WTC11 (cell line): ENCODE measurements at regions not wholly inside any gene's neighbourhood (a gene's known extent, or its start where the extent isn't known, plus 50 kb on each side); places are given as distances from the start of the nearest gene placed in this dataset.

ENCODE experiments used
- ATAC-seq: fragments of 200-7000 bp; cut with Tn5 transposase; 2 replicates; pipeline ENCODE4 v1.10.0; 2021; ENCODE audit warnings: mild to moderate bottlenecking, moderate library complexity
- CTCF ChIA-PET: fragments of 300-600 bp; sonication (Branson Sonifier 250); formaldehyde crosslinking; loops from one replicate; lab custom pipeline; 2021; ENCODE audit warnings: antibody characterized with exemption; lab: Charles Lee
- POLR2A ChIA-PET: fragments of 350-600 bp; sonication (Branson Sonifier 250); formaldehyde crosslinking; loops from one replicate; lab custom pipeline; 2021; ENCODE audit warnings: antibody characterized with exemption; lab: Charles Lee
- DNase-seq: peaks from one replicate; pipeline ENCODE4 v3.0.0; 2021; ENCODE audit warnings: low spot score
- H3K27ac Mint-ChIP-seq: 2 replicates; pipeline ENCODE4 v1.8.0; 2021; ENCODE audit warnings: mixed read lengths
- H3K27me3 Mint-ChIP-seq: 2 replicates; pipeline ENCODE4 v1.8.0; 2021; ENCODE audit warnings: low read depth, mild to moderate bottlenecking, moderate library complexity, mixed read lengths
- H3K36me3 Mint-ChIP-seq: 2 replicates; pipeline ENCODE4 v1.8.0; 2021; ENCODE audit warnings: mixed read lengths
- H3K4me1 Mint-ChIP-seq: 2 replicates; pipeline ENCODE4 v1.8.0; 2022; ENCODE audit warnings: mixed read lengths
- H3K4me3 Mint-ChIP-seq: 2 replicates; pipeline ENCODE4 v1.8.0; 2021; ENCODE audit warnings: mild to moderate bottlenecking, moderate library complexity, mixed read lengths
- H3K9me3 Mint-ChIP-seq: 2 replicates; pipeline ENCODE4 v1.8.0; 2021; ENCODE audit warnings: mixed read lengths
- ATF2 ChIP-seq: sonication (generic); formaldehyde crosslinking; IDR thresholded peaks from 2 replicates; pipeline ENCODE4 v1.8.1; 2022; ENCODE audit warnings: low read depth, missing genetic modification reagents, borderline replicate concordance
- ELF4 ChIP-seq: sonication (generic); formaldehyde crosslinking; IDR thresholded peaks from 2 replicates; pipeline ENCODE4 v1.8.1; 2022; ENCODE audit warnings: low read depth, mild to moderate bottlenecking, moderate library complexity, missing genetic modification reagents
- FOXK1 ChIP-seq: sonication (generic); formaldehyde crosslinking; IDR thresholded peaks from 2 replicates; pipeline ENCODE4 v1.8.0; 2022; ENCODE audit warnings: mild to moderate bottlenecking, moderate library complexity, missing genetic modification reagents
- HMGA2 ChIP-seq: fragments of 250-450 bp; sonication (Bioruptor Pico); IDR thresholded peaks from 2 replicates; pipeline ENCODE4 v1.4.0; 2021; ENCODE audit warnings: mild to moderate bottlenecking, moderate library complexity
- IRF2 ChIP-seq: sonication (generic); formaldehyde crosslinking; IDR thresholded peaks from 2 replicates; pipeline ENCODE4 v1.8.0; 2022; ENCODE audit warnings: low read depth, missing genetic modification reagents, borderline replicate concordance
- MAX ChIP-seq: sonication (generic); formaldehyde crosslinking; IDR thresholded peaks from 2 replicates; pipeline ENCODE4 v1.8.0; 2022; ENCODE audit warnings: mild to moderate bottlenecking, missing genetic modification reagents
- STAT6 ChIP-seq: sonication (generic); formaldehyde crosslinking; conservative IDR thresholded peaks from 2 replicates; pipeline ENCODE4 v1.8.1; 2023; ENCODE audit warnings: mild to moderate bottlenecking, low read depth, missing genetic modification reagents, moderate library complexity
- ZBTB21 ChIP-seq: sonication (generic); formaldehyde crosslinking; IDR thresholded peaks from 2 replicates; pipeline ENCODE4 v1.8.1; 2023; ENCODE audit warnings: mild to moderate bottlenecking, missing genetic modification reagents, borderline replicate concordance
- ZNF263 ChIP-seq: sonication (generic); formaldehyde crosslinking; IDR thresholded peaks from 2 replicates; pipeline ENCODE4 v1.8.1; 2022; ENCODE audit warnings: low read depth, mild to moderate bottlenecking, moderate library complexity, missing genetic modification reagents
- ZNF396 ChIP-seq: fragments of 250-450 bp; sonication (Bioruptor Pico); IDR thresholded peaks from 2 replicates; pipeline ENCODE4 v1.8.0; 2021; ENCODE audit warnings: mild to moderate bottlenecking, moderate library complexity, borderline replicate concordance
- TF ChIP-seq, protein P1 (sequence below): fragments of 250-450 bp; sonication (Bioruptor Pico); IDR thresholded peaks from 2 replicates; pipeline ENCODE4 v1.9.0; 2021; ENCODE audit warnings: moderate library complexity, mild to moderate bottlenecking, inconsistent platforms, borderline replicate concordance
- TF ChIP-seq, protein P2 (sequence below): sonication (generic); formaldehyde crosslinking; IDR thresholded peaks from 2 replicates; pipeline ENCODE4 v1.8.0; 2022; ENCODE audit warnings: missing genetic modification reagents
- TF ChIP-seq, protein P3 (sequence below): fragments of 250-450 bp; sonication (Bioruptor Pico); IDR thresholded peaks from 2 replicates; pipeline ENCODE4 v1.9.0; 2021; ENCODE audit warnings: mild to moderate bottlenecking

- Mint-ChIP-seq H3K4me3 (no peak overlapping the region), H3K27me3 (no peaks in the 10 kb centered on the region), H3K36me3 (no peaks in the 10 kb centered on the region), H3K9me3 (peaks cover 7% of the 10 kb centered on the region; the same call in 1 of the 2 replicates), H3K27ac (no peak overlapping the region)
- ATAC-seq, result no peak
- CTCF ChIA-PET, result no interaction called here
- TF ChIP-seq IRF2, result no peak
- no peak for TF ChIP-seq ZBTB21 (CRISPR knock-in tag)
- no peak for TF ChIP-seq FOXK1
- TF ChIP-seq, all 79 proteins: peak for 0
- POLR2A ChIA-PET, result no interaction called here
- H3K4me1 Mint-ChIP-seq, result no peaks in the 10 kb centered on the region
- DNase-seq, result no peak
These were observed 793.0 kb upstream of the FANCL start for GRCh38 chr2:59034106-59034505.

DNA sequence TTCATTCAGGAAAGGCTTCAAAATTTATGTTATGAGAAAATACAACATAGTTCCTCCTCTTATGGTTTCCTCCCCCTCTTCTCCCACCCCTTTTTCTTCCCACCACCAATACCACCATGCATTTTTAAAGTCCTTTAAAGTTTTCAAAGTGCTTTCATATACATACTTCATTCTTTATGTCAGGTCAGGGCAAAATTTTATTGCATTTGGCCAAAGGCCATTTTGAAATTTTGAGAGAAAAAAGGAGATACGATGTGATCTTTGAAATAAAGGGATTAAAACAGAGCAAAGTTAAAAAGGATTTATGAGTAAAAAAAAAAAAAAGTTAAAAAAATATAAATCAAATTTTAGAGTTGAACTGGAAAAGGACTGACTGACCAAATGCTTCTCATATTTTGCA is 792.5 kb upstream of the FANCL start:
- no peak overlapping the region for H3K27ac Mint-ChIP-seq
- no peak for TF ChIP-seq IRF2
- TF ChIP-seq, protein P1, sequence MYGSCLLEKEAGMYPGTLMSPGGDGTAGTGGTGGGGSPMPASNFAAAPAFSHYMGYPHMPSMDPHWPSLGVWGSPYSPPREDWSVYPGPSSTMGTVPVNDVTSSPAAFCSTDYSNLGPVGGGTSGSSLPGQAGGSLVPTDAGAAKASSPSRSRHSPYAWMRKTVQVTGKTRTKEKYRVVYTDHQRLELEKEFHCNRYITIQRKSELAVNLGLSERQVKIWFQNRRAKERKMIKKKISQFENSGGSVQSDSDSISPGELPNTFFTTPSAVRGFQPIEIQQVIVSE (CRISPR knock-in tag), result no peak
- no peak for TF ChIP-seq STAT6 (CRISPR knock-in tag)
- TF ChIP-seq HMGA2 (CRISPR knock-in tag), result no peak
- no peak for TF ChIP-seq ZNF263 (CRISPR knock-in tag)
- TF ChIP-seq, protein P2, sequence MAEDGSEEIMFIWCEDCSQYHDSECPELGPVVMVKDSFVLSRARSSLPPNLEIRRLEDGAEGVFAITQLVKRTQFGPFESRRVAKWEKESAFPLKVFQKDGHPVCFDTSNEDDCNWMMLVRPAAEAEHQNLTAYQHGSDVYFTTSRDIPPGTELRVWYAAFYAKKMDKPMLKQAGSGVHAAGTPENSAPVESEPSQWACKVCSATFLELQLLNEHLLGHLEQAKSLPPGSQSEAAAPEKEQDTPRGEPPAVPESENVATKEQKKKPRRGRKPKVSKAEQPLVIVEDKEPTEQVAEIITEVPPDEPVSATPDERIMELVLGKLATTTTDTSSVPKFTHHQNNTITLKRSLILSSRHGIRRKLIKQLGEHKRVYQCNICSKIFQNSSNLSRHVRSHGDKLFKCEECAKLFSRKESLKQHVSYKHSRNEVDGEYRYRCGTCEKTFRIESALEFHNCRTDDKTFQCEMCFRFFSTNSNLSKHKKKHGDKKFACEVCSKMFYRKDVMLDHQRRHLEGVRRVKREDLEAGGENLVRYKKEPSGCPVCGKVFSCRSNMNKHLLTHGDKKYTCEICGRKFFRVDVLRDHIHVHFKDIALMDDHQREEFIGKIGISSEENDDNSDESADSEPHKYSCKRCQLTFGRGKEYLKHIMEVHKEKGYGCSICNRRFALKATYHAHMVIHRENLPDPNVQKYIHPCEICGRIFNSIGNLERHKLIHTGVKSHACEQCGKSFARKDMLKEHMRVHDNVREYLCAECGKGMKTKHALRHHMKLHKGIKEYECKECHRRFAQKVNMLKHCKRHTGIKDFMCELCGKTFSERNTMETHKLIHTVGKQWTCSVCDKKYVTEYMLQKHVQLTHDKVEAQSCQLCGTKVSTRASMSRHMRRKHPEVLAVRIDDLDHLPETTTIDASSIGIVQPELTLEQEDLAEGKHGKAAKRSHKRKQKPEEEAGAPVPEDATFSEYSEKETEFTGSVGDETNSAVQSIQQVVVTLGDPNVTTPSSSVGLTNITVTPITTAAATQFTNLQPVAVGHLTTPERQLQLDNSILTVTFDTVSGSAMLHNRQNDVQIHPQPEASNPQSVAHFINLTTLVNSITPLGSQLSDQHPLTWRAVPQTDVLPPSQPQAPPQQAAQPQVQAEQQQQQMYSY, result no peak
- TF ChIP-seq, protein P3, sequence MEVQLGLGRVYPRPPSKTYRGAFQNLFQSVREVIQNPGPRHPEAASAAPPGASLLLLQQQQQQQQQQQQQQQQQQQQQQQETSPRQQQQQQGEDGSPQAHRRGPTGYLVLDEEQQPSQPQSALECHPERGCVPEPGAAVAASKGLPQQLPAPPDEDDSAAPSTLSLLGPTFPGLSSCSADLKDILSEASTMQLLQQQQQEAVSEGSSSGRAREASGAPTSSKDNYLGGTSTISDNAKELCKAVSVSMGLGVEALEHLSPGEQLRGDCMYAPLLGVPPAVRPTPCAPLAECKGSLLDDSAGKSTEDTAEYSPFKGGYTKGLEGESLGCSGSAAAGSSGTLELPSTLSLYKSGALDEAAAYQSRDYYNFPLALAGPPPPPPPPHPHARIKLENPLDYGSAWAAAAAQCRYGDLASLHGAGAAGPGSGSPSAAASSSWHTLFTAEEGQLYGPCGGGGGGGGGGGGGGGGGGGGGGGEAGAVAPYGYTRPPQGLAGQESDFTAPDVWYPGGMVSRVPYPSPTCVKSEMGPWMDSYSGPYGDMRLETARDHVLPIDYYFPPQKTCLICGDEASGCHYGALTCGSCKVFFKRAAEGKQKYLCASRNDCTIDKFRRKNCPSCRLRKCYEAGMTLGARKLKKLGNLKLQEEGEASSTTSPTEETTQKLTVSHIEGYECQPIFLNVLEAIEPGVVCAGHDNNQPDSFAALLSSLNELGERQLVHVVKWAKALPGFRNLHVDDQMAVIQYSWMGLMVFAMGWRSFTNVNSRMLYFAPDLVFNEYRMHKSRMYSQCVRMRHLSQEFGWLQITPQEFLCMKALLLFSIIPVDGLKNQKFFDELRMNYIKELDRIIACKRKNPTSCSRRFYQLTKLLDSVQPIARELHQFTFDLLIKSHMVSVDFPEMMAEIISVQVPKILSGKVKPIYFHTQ (CRISPR knock-in tag), result no peak
- TF ChIP-seq ATF2 (CRISPR knock-in tag), result no peak
- no peak for TF ChIP-seq ELF4 (CRISPR knock-in tag)
- no peak for TF ChIP-seq ZNF396 (CRISPR knock-in tag)
- TF ChIP-seq MAX (CRISPR knock-in tag), result no peak
- H3K36me3 Mint-ChIP-seq, result no peaks in the 10 kb centered on the region
- ChIA-PET POLR2A (no interaction called here), CTCF (no interaction called here)
- DNase-seq (no peak), ATAC-seq (no peak)
- H3K4me1 Mint-ChIP-seq, result no peaks in the 10 kb centered on the region
- no peak overlapping the region for H3K4me3 Mint-ChIP-seq
- H3K27me3 Mint-ChIP-seq, result no peaks in the 10 kb centered on the region
- H3K9me3 Mint-ChIP-seq, result peaks cover 7% of the 10 kb centered on the region; the same call in 1 of the 2 replicates
